ENCODE measurements at regions not wholly inside any gene's neighbourhood (a gene's known extent, or its start where the extent isn't known, plus 50 kb on each side); places are given as distances from the start of the nearest gene placed in this dataset.

- Histone ChIP-seq H3K4me2 (ENCODE audit: low read length) (no peak overlapping the region), H3K27ac (ENCODE audit: low read depth, low read length) (no peak overlapping the region), H3K79me2 (ENCODE audit: insufficient read depth, low read length) (no peaks in the 10 kb centered on the region), H3K27me3 (ENCODE audit: insufficient read depth, low read length) (no peaks in the 10 kb centered on the region), H4K20me1 (ENCODE audit: insufficient read depth) (no peaks in the 10 kb centered on the region), H3K4me3 (replicated peaks in 1 of 2; ENCODE audit: low read depth in 1 of 2, low read length in 2 of 2) (no peak overlapping the region), H3K4me1 (ENCODE audit: control insufficient read depth in 1 of 2, insufficient read depth in 2 of 2, low read length in 2 of 2) (no peaks in the 10 kb centered on the region), H3K9me2 (ENCODE audit: insufficient read depth) (no peaks in the 10 kb centered on the region), H2AFZ (ENCODE audit: low read depth, low read length, poor library complexity, severe bottlenecking) (no peak overlapping the region), H3K9ac (ENCODE audit: low read length) (no peak overlapping the region), H3K36me3 (ENCODE audit: control insufficient read depth in 1 of 2, insufficient read depth in 2 of 2, low read length in 2 of 2) (no peaks in the 10 kb centered on the region), H3K9me3 (ENCODE audit: control insufficient read depth in 1 of 2, insufficient read depth in 1 of 2, low read depth in 1 of 2, low read length in 2 of 2) (peaks cover 0 to 5% of the 10 kb centered on the region in 2 experiments; a peak in 1 of 4 replicates)
- no peak for DNase-seq (ENCODE audit: low read depth, low spot score)
- no peak for TF ChIP-seq POLR2A (IDR thresholded peaks at IDR 0.05; ENCODE audit: borderline replicate concordance, extremely low read depth, insufficient read depth, insufficient read length)
- no peak for TF ChIP-seq SP1 (IDR thresholded peaks at IDR 0.05; ENCODE audit: low read depth)
- no peak for TF ChIP-seq TCF7L2 (IDR thresholded peaks at IDR 0.05; ENCODE audit: borderline replicate concordance, extremely low read depth, insufficient read depth, insufficient read length)
- TF ChIP-seq CTCF (IDR thresholded peaks at IDR 0.05 in 2 of 3, conservative IDR thresholded peaks at IDR 0.05 in 1 of 3; ENCODE audit: borderline replicate concordance in 1 of 3, insufficient read depth in 1 of 3, low read depth in 2 of 3, low read length in 2 of 3), result no peak
- no peak for TF ChIP-seq FOSL1 (IDR thresholded peaks at IDR 0.05; ENCODE audit: low read depth)
- TF ChIP-seq CBX3 (IDR thresholded peaks at IDR 0.05; ENCODE audit: low read depth), result no peak
- no peak for TF ChIP-seq RAD21 (IDR thresholded peaks at IDR 0.05; ENCODE audit: low read depth)
- TF ChIP-seq YY1 (IDR thresholded peaks at IDR 0.05; ENCODE audit: extremely low read depth, insufficient replicate concordance, low read depth, low read length), result no peak
- TF ChIP-seq CEBPB (IDR thresholded peaks at IDR 0.05; ENCODE audit: low read depth), result no peak
- TF ChIP-seq ZBTB33 (IDR thresholded peaks at IDR 0.05; ENCODE audit: extremely low read depth, insufficient replicate concordance, low read length), result no peak
- no peak for TF ChIP-seq EZH2phosphoT487 (IDR thresholded peaks at IDR 0.05; ENCODE audit: borderline replicate concordance)
- TF ChIP-seq REST (IDR thresholded peaks at IDR 0.05; ENCODE audit: low read depth), result no peak
- no peak for TF ChIP-seq SIN3A (IDR thresholded peaks at IDR 0.05; ENCODE audit: low read depth)
- no peak for TF ChIP-seq ZNF274 (IDR thresholded peaks at IDR 0.05; ENCODE audit: low read depth, low read length)
- TF ChIP-seq MAX (IDR thresholded peaks at IDR 0.05), result no peak
- no peak for TF ChIP-seq ATF3 (IDR thresholded peaks at IDR 0.05)
- TF ChIP-seq POLR2AphosphoS5 (IDR thresholded peaks at IDR 0.05; ENCODE audit: low read depth, low read length), result no peak
- TF ChIP-seq EZH2 (IDR thresholded peaks at IDR 0.05), result no peak
- no peak for TF ChIP-seq ELF1 (IDR thresholded peaks at IDR 0.05; ENCODE audit: borderline replicate concordance, low read depth)
- TF ChIP-seq ZFX (IDR thresholded peaks at IDR 0.05), result no peak
- ATAC-seq, result no peak
- ChIA-PET POLR2A (no interaction called here), CTCF (no interaction called here), RAD21 (ENCODE audit: low non-redundant PET in 1 of 2, low total read pairs in 2 of 2, uncharacterized antibody in 2 of 2, unreplicated experiment in 2 of 2) (no interaction called here)
- intact Hi-C loops (cut with micrococcal nuclease), result no loop called here
- no TSS peak for BruUV-seq (replicated peaks)
These were observed 120.1 kb upstream of the SLC5A12 start for GRCh38 chr11:26841818-26842473.

Data from HCT116 (cell line).